GM23248 (cell line): ENCODE measurements at regions not wholly inside any gene's neighbourhood (a gene's known extent, or its start where the extent isn't known, plus 50 kb on each side); places are given as distances from the start of the nearest gene placed in this dataset.

ENCODE experiments used
- DNase-seq: peaks from one replicate; pipeline ENCODE4 v3.0.0-alpha.2; 2015
- H2AFZ ChIP-seq: fragments of 200-600 bp; sonication (generic); 2 replicates; pipeline ENCODE4 v1.6.1; 2016; ENCODE audit warnings: antibody characterized with exemption
- H3F3A ChIP-seq: fragments of 200-600 bp; sonication (generic); 2 replicates; pipeline ENCODE4 v1.6.1; 2016; ENCODE audit warnings: mild to moderate bottlenecking, antibody characterized with exemption, mixed run types; ENCODE audit not compliant: insufficient read depth
- H3K27ac ChIP-seq: fragments of 200-600 bp; sonication (generic); 2 replicates; pipeline ENCODE4 v1.5.1; 2016; ENCODE audit warnings: mild to moderate bottlenecking
- H3K27me3 ChIP-seq: fragments of 200-600 bp; sonication (generic); replicated peaks from 2 replicates; pipeline ENCODE4 v1.6.1; 2016; ENCODE audit warnings: mild to moderate bottlenecking; ENCODE audit not compliant: insufficient read depth
- H3K36me3 ChIP-seq: fragments of 200-600 bp; sonication (generic); 2 replicates; pipeline ENCODE4 v1.6.1; 2016; ENCODE audit warnings: low read depth, mild to moderate bottlenecking
- H3K4me1 ChIP-seq: fragments of 200-600 bp; sonication (generic); 2 replicates; pipeline ENCODE4 v1.6.1; 2016; ENCODE audit warnings: mild to moderate bottlenecking; ENCODE audit not compliant: insufficient read depth
- H3K4me2 ChIP-seq: fragments of 200-600 bp; sonication (generic); one replicate; pipeline ENCODE4 v1.6.1; 2016; ENCODE audit warnings: mild to moderate bottlenecking; ENCODE audit not compliant: unreplicated experiment
- H3K4me3 ChIP-seq: fragments of 200-600 bp; sonication (generic); 2 replicates; pipeline ENCODE4 v1.5.1; 2016; ENCODE audit warnings: mild to moderate bottlenecking
- H3K79me2 ChIP-seq: fragments of 200-600 bp; sonication (generic); 2 replicates; pipeline ENCODE4 v1.6.1; 2016; ENCODE audit warnings: mild to moderate bottlenecking; ENCODE audit not compliant: insufficient read depth
- H3K9ac ChIP-seq: fragments of 200-600 bp; sonication (generic); 2 replicates; pipeline ENCODE4 v1.6.1; 2016; ENCODE audit warnings: mild to moderate bottlenecking
- H3K9me2 ChIP-seq: fragments of 200-600 bp; sonication (generic); 2 replicates; pipeline ENCODE4 v1.6.1; 2016; ENCODE audit warnings: mixed run types, mild to moderate bottlenecking, moderate library complexity; ENCODE audit not compliant: insufficient read depth
- H3K9me3 ChIP-seq: fragments of 200-600 bp; sonication (generic); one replicate; pipeline ENCODE4 v1.6.1; 2017; ENCODE audit warnings: low read depth
- H4K20me1 ChIP-seq: fragments of 200-600 bp; sonication (generic); 2 replicates; pipeline ENCODE4 v1.6.0; 2016; ENCODE audit not compliant: insufficient read depth
- EZH2 ChIP-seq: fragments of 200-600 bp; sonication (generic); IDR thresholded peaks from 2 replicates; pipeline ENCODE4 v1.6.1; 2018; ENCODE audit warnings: antibody characterized with exemption, mild to moderate bottlenecking; ENCODE audit not compliant: insufficient read depth, poor library complexity, severe bottlenecking
- EZH2phosphoT487 ChIP-seq: fragments of 200-600 bp; sonication (generic); IDR thresholded peaks from 2 replicates; pipeline ENCODE4 v1.6.1; 2018; ENCODE audit warnings: antibody characterized with exemption, moderate library complexity, mild to moderate bottlenecking, low read depth; ENCODE audit not compliant: insufficient read depth
- WGBS, 2 experiments: methylation state at CpG; one replicate each; pipeline ENCODE4 v1.1.6; 2015 to 2017; ENCODE audit warnings: low lambda C conversion rate in 2 of 2, low coverage in 1 of 2; ENCODE audit errors: missing lambda C conversion rate in 2 of 2; 5-methylcytosine and 5-hydroxymethylcytosine counted together
- in situ Hi-C: fragments of 300-500 bp; cut with MboI; formaldehyde crosslinking; loops from 2 replicates; pipeline ENCODE4 v1.15.0; 2020

DNA sequence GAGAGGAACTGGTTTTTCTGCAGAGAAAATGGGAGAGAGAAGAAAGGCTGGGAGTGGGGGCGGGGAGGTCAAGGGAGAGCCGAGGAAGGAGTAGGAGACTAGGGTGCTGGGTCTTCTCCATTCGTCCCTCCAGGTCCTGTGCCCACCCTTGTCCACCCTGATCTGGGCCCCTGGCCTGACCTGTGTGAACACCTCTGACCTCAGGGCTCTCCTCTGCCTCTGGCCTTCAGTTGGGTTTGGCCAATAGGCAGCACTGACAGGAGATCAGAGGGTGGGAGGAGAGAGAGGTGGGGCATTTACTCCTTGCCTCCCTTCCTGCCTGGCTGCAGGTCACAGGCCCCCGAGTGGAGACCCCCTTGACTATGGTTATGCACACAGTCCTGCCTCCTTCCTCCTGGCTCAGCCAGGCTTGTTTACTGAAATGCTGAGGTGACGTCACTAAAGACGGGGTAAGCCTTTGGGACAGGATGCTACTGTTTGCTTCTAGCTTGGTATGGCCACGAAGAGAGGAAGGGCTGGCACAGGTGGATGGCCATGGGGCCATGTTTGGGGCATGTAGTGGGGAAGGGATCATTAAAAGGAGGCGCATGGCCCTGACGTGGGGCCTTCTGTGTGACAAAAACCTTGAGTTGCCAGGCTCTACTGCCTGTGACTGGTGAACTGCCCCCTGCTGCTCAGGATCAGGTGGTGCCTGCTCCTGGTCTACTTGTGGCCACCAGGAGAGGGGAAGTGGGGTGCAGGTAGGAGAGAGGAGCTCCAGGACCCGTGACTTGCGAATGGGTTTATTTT is 248.7 kb upstream of the CSF3R start:
- no peaks in the 10 kb centered on the region for H3K9me3 ChIP-seq
- TF ChIP-seq EZH2phosphoT487 = no peak
- TF ChIP-seq EZH2 = no peak
- no peaks in the 10 kb centered on the region for H3K27me3 ChIP-seq
- DNase-seq = no peak
- no peak overlapping the region for H3K4me3 ChIP-seq
- H3K9me2 ChIP-seq = no peaks in the 10 kb centered on the region
- H3K79me2 ChIP-seq = no peaks in the 10 kb centered on the region
- in situ Hi-C loops = no loop called here
- H3K9ac ChIP-seq = no peak overlapping the region
- no peak overlapping the region for H3K4me2 ChIP-seq
- no peaks in the 10 kb centered on the region for H3K36me3 ChIP-seq
- 25 to 30% methylated on average over 10 to 11 of the region's 11 CpGs for WGBS, 2 experiments
- no peaks in the 10 kb centered on the region for H3F3A ChIP-seq
- H3K4me1 ChIP-seq = no peaks in the 10 kb centered on the region
- no peak overlapping the region for H2AFZ ChIP-seq
- no peaks in the 10 kb centered on the region for H4K20me1 ChIP-seq
- H3K27ac ChIP-seq = no peak overlapping the region

GRCh38 chr1:36730599-36730998 is 247.9 kb upstream of the CSF3R start:
- no peak for DNase-seq
- H3K79me2 ChIP-seq = no peaks in the 10 kb centered on the region
- in situ Hi-C loops = no loop called here
- TF ChIP-seq EZH2phosphoT487 (no peak), EZH2 (no peak)
- no peaks in the 10 kb centered on the region for H3K36me3 ChIP-seq
- no peak overlapping the region for H2AFZ ChIP-seq
- no peaks in the 10 kb centered on the region for H4K20me1 ChIP-seq
- H3K27me3 ChIP-seq = no peaks in the 10 kb centered on the region
- no peak overlapping the region for H3K27ac ChIP-seq
- no peaks in the 10 kb centered on the region for H3K9me2 ChIP-seq
- H3K9ac ChIP-seq = no peak overlapping the region
- H3K4me2 ChIP-seq = no peak overlapping the region
- no peaks in the 10 kb centered on the region for H3K4me1 ChIP-seq
- WGBS, 2 experiments = 30 to 37% methylated on average over 2 of the region's 2 CpGs
- no peak overlapping the region for H3K4me3 ChIP-seq
- no peaks in the 10 kb centered on the region for H3K9me3 ChIP-seq
- H3F3A ChIP-seq = no peaks in the 10 kb centered on the region

DNA sequence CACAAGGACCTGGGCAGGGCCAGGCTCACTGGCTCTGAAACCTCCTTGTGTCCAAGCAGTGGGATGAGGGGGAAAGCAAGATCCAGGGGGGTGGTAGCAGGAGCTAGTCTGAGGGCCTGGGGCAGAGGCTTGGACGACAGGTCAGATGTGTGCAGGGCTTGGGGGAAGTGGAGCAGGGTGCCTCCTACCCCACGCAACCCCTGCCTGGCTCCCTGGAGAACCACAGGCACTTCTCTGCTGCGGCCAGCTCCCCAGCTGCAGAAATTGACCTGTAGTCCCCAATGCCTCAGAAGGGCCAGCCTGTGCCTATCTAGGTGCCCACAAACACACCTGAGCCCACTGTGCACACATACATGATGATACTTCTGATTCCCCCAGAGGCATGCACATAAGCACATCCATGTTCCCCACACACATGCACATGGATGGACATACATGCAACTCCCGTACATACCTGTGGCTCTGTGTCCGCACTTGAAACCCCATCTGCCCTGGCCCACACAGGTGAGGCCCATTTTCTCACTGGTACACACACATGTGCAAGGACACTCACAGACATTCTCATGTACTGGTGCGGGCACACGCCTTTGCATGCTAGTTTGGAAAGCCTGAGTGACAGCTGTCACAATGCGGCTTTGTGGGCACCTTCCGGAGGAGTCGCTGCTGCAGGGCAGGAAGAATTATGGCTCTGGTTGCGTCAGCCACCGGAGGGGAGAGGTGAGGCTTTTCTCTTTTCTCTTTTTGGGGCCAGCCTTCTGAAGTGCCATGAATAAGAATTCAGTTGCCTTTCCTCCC is 247.2 kb upstream of the CSF3R start:
- no peak for TF ChIP-seq EZH2phosphoT487
- no peak for TF ChIP-seq EZH2
- Histone ChIP-seq H3K27ac (no peak overlapping the region), H3K4me1 (no peaks in the 10 kb centered on the region), H3K9me3 (no peaks in the 10 kb centered on the region), H2AFZ (no peak overlapping the region), H3F3A (no peaks in the 10 kb centered on the region), H3K4me3 (no peak overlapping the region), H3K27me3 (no peaks in the 10 kb centered on the region), H3K36me3 (no peaks in the 10 kb centered on the region), H3K9me2 (no peaks in the 10 kb centered on the region), H3K9ac (no peak overlapping the region), H3K4me2 (no peak overlapping the region), H3K79me2 (no peaks in the 10 kb centered on the region), H4K20me1 (no peaks in the 10 kb centered on the region)
- in situ Hi-C loops = no loop called here
- WGBS, 2 experiments = 47 to 54% methylated on average over 12 of the region's 12 CpGs
- DNase-seq = no peak

DNA sequence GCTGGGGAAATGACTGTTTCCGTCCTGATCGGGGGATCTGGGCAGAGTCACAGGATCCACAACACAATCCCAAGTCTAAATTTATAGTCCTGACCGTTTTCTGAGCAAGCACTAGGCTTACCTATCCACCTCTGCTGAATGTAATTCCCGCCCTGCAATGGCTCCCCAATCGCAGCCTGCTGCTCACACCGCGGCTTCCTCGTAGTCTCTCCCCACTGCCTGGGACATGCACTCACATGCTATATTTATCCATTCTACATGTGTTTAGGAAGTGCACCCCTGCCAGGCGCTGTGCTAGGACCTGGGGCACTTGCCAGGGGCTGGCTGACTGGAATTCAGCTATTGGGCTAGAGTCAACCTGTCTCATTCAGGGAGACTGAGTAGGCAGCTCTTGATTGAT is 246.6 kb upstream of the CSF3R start:
- Histone ChIP-seq H3K79me2 (no peaks in the 10 kb centered on the region), H3K9ac (no peak overlapping the region), H3K27ac (no peak overlapping the region), H3F3A (no peaks in the 10 kb centered on the region), H3K36me3 (no peaks in the 10 kb centered on the region), H3K4me2 (no peak overlapping the region), H3K9me3 (no peaks in the 10 kb centered on the region), H2AFZ (no peak overlapping the region), H3K4me1 (no peaks in the 10 kb centered on the region), H3K4me3 (no peak overlapping the region), H3K27me3 (no peaks in the 10 kb centered on the region), H4K20me1 (no peaks in the 10 kb centered on the region), H3K9me2 (no peaks in the 10 kb centered on the region)
- no peak for DNase-seq
- WGBS, 2 experiments = 42 to 43% methylated on average over 9 of the region's 9 CpGs
- TF ChIP-seq EZH2phosphoT487 (no peak), EZH2 (no peak)
- in situ Hi-C loops = no loop called here
